ENCODE measurements at regions not wholly inside any gene's neighbourhood (a gene's known extent, or its start where the extent isn't known, plus 50 kb on each side); places are given as distances from the start of the nearest gene placed in this dataset.

DNA sequence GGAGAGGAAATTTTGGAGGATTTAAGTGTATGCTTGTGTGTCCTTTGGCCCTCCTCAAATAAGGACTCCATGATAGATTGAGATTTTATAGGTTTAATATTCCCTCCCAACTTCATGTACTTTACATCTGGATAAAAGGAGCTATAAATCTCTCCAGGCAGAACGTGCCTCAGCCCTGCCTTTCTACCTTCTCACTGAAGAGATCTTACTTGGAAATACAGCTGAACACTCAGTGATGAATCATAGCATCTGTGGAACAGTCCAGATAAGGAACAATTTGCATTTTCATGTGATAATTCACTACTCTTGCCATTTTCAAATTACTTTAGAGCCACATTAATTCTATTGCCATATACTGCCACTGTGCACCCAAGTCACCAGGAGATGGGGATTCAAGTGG, 364.6 kb upstream of the PODXL start:
- Histone ChIP-seq H3K27me3 (ENCODE audit: insufficient read depth, low read length) (no peaks in the 10 kb centered on the region), H2AFZ (ENCODE audit: low read length) (no peak overlapping the region), H3K36me3 (ENCODE audit: insufficient read depth, low read length) (no peaks in the 10 kb centered on the region), H3K9ac (ENCODE audit: low read length) (no peak overlapping the region), H3K9me3 (ENCODE audit: low read length) (no peaks in the 10 kb centered on the region), H3F3A (ENCODE audit: insufficient read depth, low read length) (no peaks in the 10 kb centered on the region), H3K27ac (ENCODE audit: low read depth, low read length, poor library complexity, severe bottlenecking) (no peak overlapping the region), H3K4me2 (ENCODE audit: low read length) (no peak overlapping the region), H3K4me3 (ENCODE audit: low read depth, low read length, poor library complexity, severe bottlenecking) (no peak overlapping the region), H3K4me1 (ENCODE audit: insufficient read depth, low read length, severe bottlenecking) (no peaks in the 10 kb centered on the region), H3K9me2 (ENCODE audit: low read depth, low read length) (no peaks in the 10 kb centered on the region; the same call in 1 of the 2 replicates), H3K79me2 (ENCODE audit: insufficient read depth, low read length) (no peaks in the 10 kb centered on the region), H4K20me1 (ENCODE audit: insufficient read depth, low read length) (no peaks in the 10 kb centered on the region)
- TF ChIP-seq, protein P1, sequence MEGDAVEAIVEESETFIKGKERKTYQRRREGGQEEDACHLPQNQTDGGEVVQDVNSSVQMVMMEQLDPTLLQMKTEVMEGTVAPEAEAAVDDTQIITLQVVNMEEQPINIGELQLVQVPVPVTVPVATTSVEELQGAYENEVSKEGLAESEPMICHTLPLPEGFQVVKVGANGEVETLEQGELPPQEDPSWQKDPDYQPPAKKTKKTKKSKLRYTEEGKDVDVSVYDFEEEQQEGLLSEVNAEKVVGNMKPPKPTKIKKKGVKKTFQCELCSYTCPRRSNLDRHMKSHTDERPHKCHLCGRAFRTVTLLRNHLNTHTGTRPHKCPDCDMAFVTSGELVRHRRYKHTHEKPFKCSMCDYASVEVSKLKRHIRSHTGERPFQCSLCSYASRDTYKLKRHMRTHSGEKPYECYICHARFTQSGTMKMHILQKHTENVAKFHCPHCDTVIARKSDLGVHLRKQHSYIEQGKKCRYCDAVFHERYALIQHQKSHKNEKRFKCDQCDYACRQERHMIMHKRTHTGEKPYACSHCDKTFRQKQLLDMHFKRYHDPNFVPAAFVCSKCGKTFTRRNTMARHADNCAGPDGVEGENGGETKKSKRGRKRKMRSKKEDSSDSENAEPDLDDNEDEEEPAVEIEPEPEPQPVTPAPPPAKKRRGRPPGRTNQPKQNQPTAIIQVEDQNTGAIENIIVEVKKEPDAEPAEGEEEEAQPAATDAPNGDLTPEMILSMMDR (IDR thresholded peaks at IDR 0.05; ENCODE audit: low read length): no peak
- TF ChIP-seq EZH2 (IDR thresholded peaks at IDR 0.05; ENCODE audit: borderline replicate concordance, low read length): no peak

DNA sequence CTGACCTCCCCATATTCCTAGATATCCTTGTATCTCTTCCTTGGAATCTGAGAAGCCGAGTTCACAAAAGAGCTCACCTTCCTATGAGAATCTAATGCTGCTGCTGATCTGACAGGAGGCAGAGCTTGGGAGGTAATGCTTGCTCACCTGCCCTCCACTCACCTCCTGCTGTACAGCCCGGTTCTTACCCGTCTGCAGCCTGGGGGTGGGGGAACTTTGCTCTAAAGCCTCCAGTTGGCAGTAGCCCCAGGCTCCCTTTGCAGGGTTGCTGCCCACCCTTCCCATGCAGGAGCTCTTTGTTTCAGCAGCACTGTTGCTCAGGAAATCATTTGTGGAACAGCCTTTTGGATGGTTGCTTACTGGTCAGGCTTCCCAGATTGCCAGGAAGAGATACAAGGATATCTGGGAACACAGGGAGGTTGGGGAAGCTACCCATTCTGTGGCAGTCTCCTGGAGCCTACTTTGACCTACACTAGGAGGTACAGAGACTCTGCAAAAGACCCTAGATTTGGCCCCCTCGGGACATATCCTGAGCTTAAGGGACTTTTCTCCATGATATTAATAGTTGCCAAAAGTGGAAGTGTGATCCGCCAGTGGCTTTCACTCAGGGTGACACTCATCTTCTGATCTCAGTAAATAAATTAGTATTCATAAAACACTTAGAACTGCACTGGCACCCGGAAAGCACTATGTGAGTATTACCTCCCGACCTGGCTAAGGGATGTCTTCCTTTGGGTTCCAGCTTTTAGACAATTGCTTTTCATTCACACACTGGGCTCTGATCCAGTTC, 363.7 kb upstream of the PODXL start:
- H3K9ac ChIP-seq (ENCODE audit: low read length): no peak overlapping the region
- no peaks in the 10 kb centered on the region for H3K36me3 ChIP-seq (ENCODE audit: insufficient read depth, low read length)
- no peaks in the 10 kb centered on the region for H3F3A ChIP-seq (ENCODE audit: insufficient read depth, low read length)
- H3K9me3 ChIP-seq (ENCODE audit: low read length): no peaks in the 10 kb centered on the region
- no peaks in the 10 kb centered on the region for H3K27me3 ChIP-seq (ENCODE audit: insufficient read depth, low read length)
- H3K4me3 ChIP-seq (ENCODE audit: low read depth, low read length, poor library complexity, severe bottlenecking): no peak overlapping the region
- H2AFZ ChIP-seq (ENCODE audit: low read length): no peak overlapping the region
- H3K27ac ChIP-seq (ENCODE audit: low read depth, low read length, poor library complexity, severe bottlenecking): no peak overlapping the region
- H3K4me2 ChIP-seq (ENCODE audit: low read length): no peak overlapping the region
- TF ChIP-seq, protein P1 (IDR thresholded peaks at IDR 0.05; ENCODE audit: low read length): no peak
- no peak for TF ChIP-seq EZH2 (IDR thresholded peaks at IDR 0.05; ENCODE audit: borderline replicate concordance, low read length)
- H3K4me1 ChIP-seq (ENCODE audit: insufficient read depth, low read length, severe bottlenecking): no peaks in the 10 kb centered on the region
- H3K79me2 ChIP-seq (ENCODE audit: insufficient read depth, low read length): no peaks in the 10 kb centered on the region
- H4K20me1 ChIP-seq (ENCODE audit: insufficient read depth, low read length): no peaks in the 10 kb centered on the region
- no peaks in the 10 kb centered on the region; the same call in 1 of the 2 replicates for H3K9me2 ChIP-seq (ENCODE audit: low read depth, low read length)

DNA sequence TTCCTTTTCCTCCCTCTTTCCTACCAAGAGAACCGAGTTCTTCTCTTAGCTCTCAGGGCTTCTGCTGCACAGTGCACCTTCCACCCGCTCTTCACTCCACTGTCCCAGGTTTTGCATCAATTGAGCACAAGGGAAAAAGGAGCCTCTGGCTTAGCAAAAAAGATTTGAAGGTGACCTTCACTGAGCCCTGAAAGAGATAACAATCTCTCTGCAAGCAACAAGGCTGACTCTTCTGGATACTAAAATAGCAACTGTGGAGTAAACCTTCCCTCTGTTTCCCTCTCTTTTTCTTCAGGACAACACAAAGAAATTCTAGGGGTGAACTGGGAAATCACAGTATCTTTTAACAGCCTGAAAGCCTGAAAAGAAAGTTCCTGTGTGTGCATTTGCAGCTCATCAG, 354.7 kb upstream of the PODXL start:
- H3K27me3 ChIP-seq (ENCODE audit: insufficient read depth, low read length): no peaks in the 10 kb centered on the region
- no peak overlapping the region for H3K4me2 ChIP-seq (ENCODE audit: low read length)
- no peaks in the 10 kb centered on the region for H3K4me1 ChIP-seq (ENCODE audit: insufficient read depth, low read length, severe bottlenecking)
- H3K79me2 ChIP-seq (ENCODE audit: insufficient read depth, low read length): no peaks in the 10 kb centered on the region
- no peak overlapping the region for H3K9ac ChIP-seq (ENCODE audit: low read length)
- TF ChIP-seq, protein P1 (IDR thresholded peaks at IDR 0.05; ENCODE audit: low read length): no peak
- TF ChIP-seq EZH2 (IDR thresholded peaks at IDR 0.05; ENCODE audit: borderline replicate concordance, low read length): no peak
- no peak overlapping the region for H3K27ac ChIP-seq (ENCODE audit: low read depth, low read length, poor library complexity, severe bottlenecking)
- no peaks in the 10 kb centered on the region for H3F3A ChIP-seq (ENCODE audit: insufficient read depth, low read length)
- H2AFZ ChIP-seq (ENCODE audit: low read length): no peak overlapping the region
- no peaks in the 10 kb centered on the region for H3K9me2 ChIP-seq (ENCODE audit: low read depth, low read length)
- no peaks in the 10 kb centered on the region for H3K36me3 ChIP-seq (ENCODE audit: insufficient read depth, low read length)
- no peaks in the 10 kb centered on the region for H4K20me1 ChIP-seq (ENCODE audit: insufficient read depth, low read length)
- no peak overlapping the region for H3K4me3 ChIP-seq (ENCODE audit: low read depth, low read length, poor library complexity, severe bottlenecking)
- H3K9me3 ChIP-seq (ENCODE audit: low read length): no peaks in the 10 kb centered on the region
